ENCODE measurements at regions not wholly inside any gene's neighbourhood (a gene's known extent, or its start where the extent isn't known, plus 50 kb on each side); places are given as distances from the start of the nearest gene placed in this dataset.

DNA sequence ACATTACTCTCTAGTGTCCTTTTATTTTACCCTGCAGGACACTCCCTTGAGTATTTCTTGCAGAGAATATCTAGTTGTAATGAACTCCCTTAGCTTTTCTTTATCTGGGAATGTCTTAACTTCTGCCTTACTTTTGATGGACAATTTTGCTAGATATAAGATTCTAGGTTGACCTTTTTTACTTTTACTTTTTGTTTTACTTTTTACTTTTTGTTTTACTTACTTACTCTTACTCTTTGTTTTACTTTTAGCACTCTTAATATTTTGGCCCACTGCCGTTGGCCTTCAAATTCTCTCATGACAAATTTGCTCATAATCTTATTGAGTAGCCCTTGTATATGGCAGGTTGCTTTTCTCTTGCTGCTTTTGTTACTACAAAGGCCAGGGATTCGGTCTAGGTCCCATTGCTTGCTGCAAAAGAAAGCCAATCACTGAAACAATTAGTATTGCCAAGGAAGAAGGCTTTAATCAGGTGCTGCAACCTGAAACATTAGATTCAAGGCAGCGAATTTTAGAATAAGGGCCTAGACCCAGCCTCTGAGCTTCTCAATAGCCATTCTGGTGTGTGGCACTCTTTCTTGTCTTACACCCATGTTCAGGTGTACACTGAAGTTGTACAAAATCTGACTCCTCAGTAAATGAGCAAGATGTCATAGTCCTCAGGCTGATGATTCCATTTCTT lies 137.0 kb downstream of the TES start:
- TF ChIP-seq, protein P1, sequence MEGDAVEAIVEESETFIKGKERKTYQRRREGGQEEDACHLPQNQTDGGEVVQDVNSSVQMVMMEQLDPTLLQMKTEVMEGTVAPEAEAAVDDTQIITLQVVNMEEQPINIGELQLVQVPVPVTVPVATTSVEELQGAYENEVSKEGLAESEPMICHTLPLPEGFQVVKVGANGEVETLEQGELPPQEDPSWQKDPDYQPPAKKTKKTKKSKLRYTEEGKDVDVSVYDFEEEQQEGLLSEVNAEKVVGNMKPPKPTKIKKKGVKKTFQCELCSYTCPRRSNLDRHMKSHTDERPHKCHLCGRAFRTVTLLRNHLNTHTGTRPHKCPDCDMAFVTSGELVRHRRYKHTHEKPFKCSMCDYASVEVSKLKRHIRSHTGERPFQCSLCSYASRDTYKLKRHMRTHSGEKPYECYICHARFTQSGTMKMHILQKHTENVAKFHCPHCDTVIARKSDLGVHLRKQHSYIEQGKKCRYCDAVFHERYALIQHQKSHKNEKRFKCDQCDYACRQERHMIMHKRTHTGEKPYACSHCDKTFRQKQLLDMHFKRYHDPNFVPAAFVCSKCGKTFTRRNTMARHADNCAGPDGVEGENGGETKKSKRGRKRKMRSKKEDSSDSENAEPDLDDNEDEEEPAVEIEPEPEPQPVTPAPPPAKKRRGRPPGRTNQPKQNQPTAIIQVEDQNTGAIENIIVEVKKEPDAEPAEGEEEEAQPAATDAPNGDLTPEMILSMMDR (conservative IDR thresholded peaks at IDR 0.05), result no peak
- TF ChIP-seq EZH2 (IDR thresholded peaks at IDR 0.05; ENCODE audit: low read depth), result no peak

Measured in PC-9 (cell line).